ENCODE measurements at regions not wholly inside any gene's neighbourhood (a gene's known extent, or its start where the extent isn't known, plus 50 kb on each side); places are given as distances from the start of the nearest gene placed in this dataset.

DNA sequence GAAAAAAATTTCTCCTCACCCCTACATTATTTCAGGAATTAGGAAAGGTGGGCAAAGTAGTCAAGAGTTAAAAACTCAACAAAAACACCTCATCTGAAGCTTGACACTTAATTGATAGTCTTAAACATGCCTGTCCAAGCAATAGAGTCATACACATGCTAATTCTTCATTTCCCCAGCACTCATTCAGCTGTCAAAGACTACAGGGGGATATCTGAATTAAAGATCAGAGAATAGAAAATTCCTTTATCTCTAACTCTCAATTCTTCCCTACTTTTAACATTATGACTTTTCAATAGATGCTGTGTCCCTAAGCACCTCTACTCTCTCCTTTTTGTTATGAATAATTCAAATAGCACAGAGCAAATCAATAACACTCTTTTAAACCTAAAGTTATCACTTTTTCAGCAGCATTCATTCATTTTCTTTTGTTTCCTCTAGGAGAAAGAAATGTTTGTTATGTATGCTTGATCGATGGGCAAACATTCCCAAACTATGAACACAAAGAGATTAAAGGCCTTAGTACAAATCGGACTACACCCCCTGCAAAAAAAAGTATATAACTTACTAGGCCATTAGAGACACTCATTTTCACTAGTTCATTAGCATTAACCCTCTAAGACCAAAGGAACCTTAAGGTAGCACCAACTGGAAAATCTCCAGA lies 94.9 kb upstream of the SPTLC3 start:
- no peak for TF ChIP-seq YY1 (IDR thresholded peaks at IDR 0.05)
- no peak for TF ChIP-seq CTCF (IDR thresholded peaks at IDR 0.05; ENCODE audit: low read depth, low read length, missing input control)
- TF ChIP-seq RAD21 (IDR thresholded peaks at IDR 0.05): no peak
- no peak for TF ChIP-seq JUND (IDR thresholded peaks at IDR 0.05)
- no peak for TF ChIP-seq RXRA (IDR thresholded peaks at IDR 0.05)
- TF ChIP-seq REST (IDR thresholded peaks at IDR 0.05): no peak
- no peak for TF ChIP-seq TAF1 (conservative IDR thresholded peaks at IDR 0.05)
- TF ChIP-seq, protein P1, sequence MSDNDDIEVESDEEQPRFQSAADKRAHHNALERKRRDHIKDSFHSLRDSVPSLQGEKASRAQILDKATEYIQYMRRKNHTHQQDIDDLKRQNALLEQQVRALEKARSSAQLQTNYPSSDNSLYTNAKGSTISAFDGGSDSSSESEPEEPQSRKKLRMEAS (IDR thresholded peaks at IDR 0.05): no peak
- TF ChIP-seq, protein P2, sequence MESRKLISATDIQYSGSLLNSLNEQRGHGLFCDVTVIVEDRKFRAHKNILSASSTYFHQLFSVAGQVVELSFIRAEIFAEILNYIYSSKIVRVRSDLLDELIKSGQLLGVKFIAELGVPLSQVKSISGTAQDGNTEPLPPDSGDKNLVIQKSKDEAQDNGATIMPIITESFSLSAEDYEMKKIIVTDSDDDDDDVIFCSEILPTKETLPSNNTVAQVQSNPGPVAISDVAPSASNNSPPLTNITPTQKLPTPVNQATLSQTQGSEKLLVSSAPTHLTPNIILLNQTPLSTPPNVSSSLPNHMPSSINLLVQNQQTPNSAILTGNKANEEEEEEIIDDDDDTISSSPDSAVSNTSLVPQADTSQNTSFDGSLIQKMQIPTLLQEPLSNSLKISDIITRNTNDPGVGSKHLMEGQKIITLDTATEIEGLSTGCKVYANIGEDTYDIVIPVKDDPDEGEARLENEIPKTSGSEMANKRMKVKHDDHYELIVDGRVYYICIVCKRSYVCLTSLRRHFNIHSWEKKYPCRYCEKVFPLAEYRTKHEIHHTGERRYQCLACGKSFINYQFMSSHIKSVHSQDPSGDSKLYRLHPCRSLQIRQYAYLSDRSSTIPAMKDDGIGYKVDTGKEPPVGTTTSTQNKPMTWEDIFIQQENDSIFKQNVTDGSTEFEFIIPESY (IDR thresholded peaks at IDR 0.05): no peak
- TF ChIP-seq NR2F2 (IDR thresholded peaks at IDR 0.05): no peak
